K562 (cell line): ENCODE measurements at regions not wholly inside any gene's neighbourhood (a gene's known extent, or its start where the extent isn't known, plus 50 kb on each side); places are given as distances from the start of the nearest gene placed in this dataset.
"Not testable (repeated sequence)": the region's sequence is repeated elsewhere in the genome, so short reads cannot be mapped to it uniquely, and the experiment has no call there.

Experiments used
- ATAC-seq: fragments of 200-7000 bp; cut with Tn5 transposase; 3 replicates; pipeline ENCODE4 v1.9.1; 2020; ENCODE audit warnings: moderate library complexity
- BruUV-seq: library from RNA; stranded (reverse); fragments of 400-500 nt; replicated peaks from 2 replicates; lab custom pipeline; 2021; lab: Mats Ljungman, UMichigan
- CTCF ChIA-PET: fragments of 300-600 bp; formaldehyde crosslinking; extraction: SDS; loops from one replicate; lab custom pipeline; 2021; ENCODE audit warnings: low intra/inter-chr PET ratio; lab: Yijun Ruan, JAX
- POLR2A ChIA-PET: fragments of 300-600, 350-650 bp; sonication (Branson Sonifier 250); formaldehyde crosslinking; extraction: SDS; loops from one replicate; lab custom pipeline; 2021; ENCODE audit warnings: antibody characterized with exemption, inconsistent platforms; lab: Yijun Ruan, JAX
- DNase-seq, 4 experiments: peaks; one replicate each; pipeline versions ENCODE4 v3.0.0 to v3.0.0-alpha.2; 2011 to 2018; ENCODE audit warnings: low spot score in 3 of 4, mixed read lengths in 3 of 4; ENCODE audit errors: extremely low read depth in 1 of 4
- FAIRE-seq: peaks from 2 replicates; lab custom pipeline; 2011; peaks lifted over from hg19 to GRCh38; lab: Jason Lieb, UNC
- H2AFZ ChIP-seq: 2 replicates; pipeline ENCODE4 v1.6.0; 2011; ENCODE audit warnings: low read depth, low read length, control low read depth, inconsistent platforms
- H3K27ac ChIP-seq: fragments of 200-600 bp; 3 replicates; pipeline ENCODE4 v1.8.0; 2011; ENCODE audit warnings: low read depth, mild to moderate bottlenecking, control low read depth, inconsistent platforms, low read length, moderate library complexity, mixed read lengths; ENCODE audit errors: extremely low read depth
- H3K27me3 ChIP-seq, 2 experiments: fragments of 300-600 bp in 1 of 2; 2 replicates in 1 of 2; 3 replicates in 1 of 2; pipeline versions ENCODE4 v1.6.0 to v1.8.0; 2011; ENCODE audit warnings: inconsistent platforms in 2 of 2, low read length in 2 of 2, mild to moderate bottlenecking in 1 of 2, mixed read lengths in 1 of 2, moderate library complexity in 1 of 2; ENCODE audit not compliant: control insufficient read depth in 2 of 2, insufficient read depth in 2 of 2
- H3K36me3 ChIP-seq: fragments of 300-600 bp; 3 replicates; pipeline ENCODE4 v1.8.0; 2011; ENCODE audit warnings: mild to moderate bottlenecking, low read length, inconsistent platforms; ENCODE audit not compliant: control insufficient read depth, insufficient read depth
- H3K4me1 ChIP-seq, 2 experiments: fragments of 200-600 bp in 1 of 2; replicated peaks in 1 of 2; 2 replicates in 1 of 2; 3 replicates in 1 of 2; pipeline versions ENCODE4 v1.5.1 to v1.8.0; 2011; ENCODE audit warnings: inconsistent platforms in 2 of 2, low read length in 2 of 2, mild to moderate bottlenecking in 1 of 2, mixed read lengths in 1 of 2, moderate library complexity in 1 of 2; ENCODE audit not compliant: control insufficient read depth in 2 of 2, insufficient read depth in 2 of 2
- H3K4me2 ChIP-seq: 2 replicates; pipeline ENCODE4 v1.6.1; 2011; ENCODE audit warnings: low read length, control low read depth, inconsistent platforms, mixed read lengths; ENCODE audit not compliant: insufficient read depth
- H3K4me3 ChIP-seq: fragments of 200-600 bp; sonication (generic), shearing (Covaris generic); 2 replicates; pipeline ENCODE4 v1.5.1; 2016; ENCODE audit warnings: control low read depth, inconsistent platforms
- H3K79me2 ChIP-seq: fragments of 200-600 bp; 3 replicates; pipeline ENCODE4 v1.8.0; 2011; ENCODE audit warnings: low read length, inconsistent platforms; ENCODE audit not compliant: control insufficient read depth, insufficient read depth
- H3K9ac ChIP-seq, 2 experiments: 2 replicates each; pipeline versions ENCODE4 v1.6.0 to v1.6.1; 2011; ENCODE audit warnings: low read depth in 2 of 2, low read length in 2 of 2, control low read depth in 1 of 2, inconsistent platforms in 1 of 2, mild to moderate bottlenecking in 1 of 2, mixed read lengths in 1 of 2; ENCODE audit not compliant: insufficient read depth in 1 of 2
- H3K9me1 ChIP-seq: one replicate; pipeline ENCODE4 v1.6.0; 2011; ENCODE audit warnings: inconsistent platforms, mild to moderate bottlenecking, low read length, moderate library complexity; ENCODE audit not compliant: control insufficient read depth, insufficient read depth
- H3K9me3 ChIP-seq: replicated peaks from 2 replicates; pipeline ENCODE4 v1.5.1; 2011; ENCODE audit warnings: low read depth, low read length, inconsistent platforms; ENCODE audit not compliant: control insufficient read depth, insufficient read depth
- H4K20me1 ChIP-seq: replicated peaks from 2 replicates; pipeline ENCODE4 v1.6.1; 2011; ENCODE audit warnings: low read length, inconsistent platforms, mixed read lengths; ENCODE audit not compliant: control insufficient read depth, insufficient read depth
- ATF7 ChIP-seq: fragments of 450-650 bp; IDR thresholded peaks from 2 replicates; pipeline ENCODE4 v1.7.1; 2014; ENCODE audit warnings: mild to moderate bottlenecking, moderate library complexity
- ESRRA ChIP-seq: fragments of 450-650 bp; IDR thresholded peaks from 2 replicates; pipeline ENCODE4 v1.6.1; 2014; ENCODE audit warnings: low read depth, mild to moderate bottlenecking, moderate library complexity, borderline replicate concordance
- FOSL1 ChIP-seq: fragments of 200-800 bp; sonication (Bioruptor generic); conservative IDR thresholded peaks from 2 replicates; pipeline ENCODE4 v1.6.1; 2016; ENCODE audit warnings: missing genetic modification characterization, missing compliant biosample characterization
- KLF1 ChIP-seq: fragments of 450-650 bp; IDR thresholded peaks from 2 replicates; pipeline ENCODE4 v1.6.1; 2016; ENCODE audit warnings: missing genetic modification characterization, missing compliant biosample characterization
- L3MBTL2 ChIP-seq: fragments of 450-650 bp; IDR thresholded peaks from 2 replicates; pipeline ENCODE4 v1.6.1; 2016; ENCODE audit warnings: mild to moderate bottlenecking, moderate library complexity
- NCOR1 ChIP-seq: fragments of 450-650 bp; IDR thresholded peaks from 2 replicates; pipeline ENCODE4 v1.6.1; 2016; ENCODE audit warnings: mild to moderate bottlenecking, moderate library complexity
- NEUROD1 ChIP-seq: fragments of 150-350 bp; IDR thresholded peaks from 2 replicates; pipeline ENCODE4 v1.6.1; 2014; ENCODE audit warnings: borderline replicate concordance, low read length, low read depth; ENCODE audit not compliant: partially characterized antibody
- RBFOX2 ChIP-seq: fragments of 200-400 bp; formaldehyde crosslinking; IDR thresholded peaks from 2 replicates; pipeline ENCODE4 v1.6.1; 2017; ENCODE audit warnings: low read depth, mild to moderate bottlenecking, low read length, moderate library complexity
- RBM34 ChIP-seq: fragments of 200-400 bp; formaldehyde crosslinking; IDR thresholded peaks from 2 replicates; pipeline ENCODE4 v1.6.1; 2018; ENCODE audit warnings: low read length, borderline replicate concordance; ENCODE audit not compliant: insufficient read depth
- SMAD4 ChIP-seq: fragments of 250-450 bp; sonication (Bioruptor Pico); conservative IDR thresholded peaks from 2 replicates; pipeline ENCODE4 v1.8.0; 2021; ENCODE audit warnings: inconsistent platforms, mild to moderate bottlenecking, moderate library complexity
- STAG1 ChIP-seq: sonication (generic); formaldehyde crosslinking; IDR thresholded peaks from 2 replicates; pipeline ENCODE4 v1.5.0; 2020; ENCODE audit warnings: missing genetic modification reagents, borderline replicate concordance
- ZC3H8 ChIP-seq: fragments of 450-650 bp; IDR thresholded peaks from 2 replicates; pipeline ENCODE4 v1.6.1; 2017
- ZNF175 ChIP-seq: fragments of 200-800 bp; sonication (Bioruptor generic); IDR thresholded peaks from 2 replicates; pipeline ENCODE4 v1.6.1; 2016; ENCODE audit warnings: low read depth, mild to moderate bottlenecking, missing genetic modification characterization, missing compliant biosample characterization
- ZNF79 ChIP-seq: fragments of 250-450 bp; sonication (Bioruptor Pico); IDR thresholded peaks from 2 replicates; pipeline ENCODE4 v1.4.0; 2020; ENCODE audit warnings: low read depth, mild to moderate bottlenecking, moderate library complexity
- WGBS: fragments of 100-300 bp; shearing (Covaris generic); methylation state at CpG from one replicate; pipeline ENCODE4 v1.1.6; 2016; ENCODE audit warnings: low coverage, mixed read lengths; ENCODE audit not compliant: insufficient coverage; ENCODE audit errors: missing lambda C conversion rate; 5-methylcytosine and 5-hydroxymethylcytosine counted together
- in situ Hi-C: fragments of 300-500 bp; cut with MboI; formaldehyde crosslinking; loops from 4 replicates; pipeline ENCODE4 v1.15.0; 2018; ENCODE audit warnings: inconsistent platforms, mixed read lengths
- intact Hi-C: fragments of 100-400 bp; cut with micrococcal nuclease; formaldehyde crosslinking; loops from 2 replicates; pipeline ENCODE4 v1.14.2; 2022
- TF ChIP-seq, protein P1 (sequence below): fragments of 250-450 bp; sonication (Bioruptor Pico); IDR thresholded peaks from 2 replicates; pipeline ENCODE4 v1.6.1; 2021; ENCODE audit warnings: mild to moderate bottlenecking

DNA sequence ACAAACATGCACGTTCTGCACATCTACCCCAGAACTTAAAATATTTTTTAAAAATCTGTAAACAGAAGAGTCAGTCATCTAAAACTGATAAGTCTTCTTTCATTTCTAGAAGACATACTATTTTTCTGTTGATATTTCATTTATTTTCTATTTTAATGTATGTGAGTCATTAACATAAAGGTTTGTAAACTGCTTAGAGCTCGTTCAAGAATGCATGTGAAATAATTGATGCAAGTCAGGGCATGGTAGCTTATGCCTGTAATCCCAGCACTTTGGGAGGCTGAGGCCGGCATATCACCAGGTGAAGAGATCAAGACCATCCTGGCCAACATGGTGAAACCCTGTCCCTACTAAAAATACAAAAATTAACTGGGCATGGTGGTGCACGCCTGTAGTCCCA is 219.9 kb upstream of the HSFY2 start:
- Histone ChIP-seq H3K27me3 (no peaks in the 10 kb centered on the region), H4K20me1 (no peaks in the 10 kb centered on the region), H3K9me3 (no peaks in the 10 kb centered on the region), H3K27ac (no peak overlapping the region), H3K9me1 (no peaks in the 10 kb centered on the region), H3K4me2 (no peak overlapping the region), H3K4me1 (no peaks in the 10 kb centered on the region), H3K36me3 (no peaks in the 10 kb centered on the region), H3K9ac (no peak overlapping the region), H3K4me3 (no peak overlapping the region), H3K79me2 (no peaks in the 10 kb centered on the region), H2AFZ (no peak overlapping the region)
- ChIA-PET CTCF (no interaction called here), POLR2A (no interaction called here)
- WGBS, result no CpG with 5 or more reads among the region's 4 CpGs
- intact Hi-C loops, result no loop called here
- FAIRE-seq (no peak), DNase-seq (no peak), ATAC-seq (no peak)
- no TSS peak for BruUV-seq
- in situ Hi-C loops, result no loop called here
- TF ChIP-seq, protein P1, sequence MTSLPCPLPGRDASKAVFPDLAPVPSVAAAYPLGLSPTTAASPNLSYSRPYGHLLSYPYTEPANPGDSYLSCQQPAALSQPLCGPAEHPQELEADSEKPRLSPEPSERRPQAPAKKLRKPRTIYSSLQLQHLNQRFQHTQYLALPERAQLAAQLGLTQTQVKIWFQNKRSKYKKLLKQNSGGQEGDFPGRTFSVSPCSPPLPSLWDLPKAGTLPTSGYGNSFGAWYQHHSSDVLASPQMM, result no peak
- TF ChIP-seq ZC3H8 (no peak), KLF1 (tag) (no peak), SMAD4 (CRISPR knock-in tag) (no peak), ESRRA (no peak), ATF7 (no peak), NEUROD1 (no peak), RBM34 (no peak), NCOR1 (no peak), FOSL1 (tag) (no peak), ZNF175 (CRISPR knock-in tag) (no peak), ZNF79 (no peak), STAG1 (CRISPR knock-in tag) (no peak), L3MBTL2 (no peak), RBFOX2 (no peak)

DNA sequence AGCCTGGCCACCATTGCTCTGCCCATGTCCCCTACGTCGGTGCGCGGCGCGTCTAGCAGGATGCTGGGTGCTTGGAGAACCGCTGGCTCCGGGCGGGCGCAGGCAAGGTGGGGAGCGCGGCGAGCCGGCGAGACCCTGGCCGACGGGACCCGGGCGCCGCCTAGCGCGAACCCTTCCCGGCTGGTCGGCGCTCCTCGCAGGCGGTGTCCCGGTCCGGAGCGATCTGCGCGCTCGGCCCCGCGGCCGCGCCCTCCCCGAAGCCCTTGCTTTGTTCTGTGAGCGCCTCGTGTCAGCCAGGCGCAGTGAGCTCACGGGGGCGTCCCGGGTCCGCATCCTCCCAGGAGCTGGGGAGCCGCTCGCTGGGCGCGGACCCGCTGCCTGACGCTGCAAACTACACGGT is 219.1 kb upstream of the HSFY2 start:
- H3K9me1 ChIP-seq, H3K9ac ChIP-seq, H3K9me3 ChIP-seq, H3K27ac ChIP-seq, H3K27me3 ChIP-seq, H3K36me3 ChIP-seq, H3K4me3 ChIP-seq, FAIRE-seq, H4K20me1 ChIP-seq, intact Hi-C loops, H3K79me2 ChIP-seq, DNase-seq, H3K4me2 ChIP-seq, CTCF ChIA-PET, H3K4me1 ChIP-seq, POLR2A ChIA-PET, BruUV-seq, in situ Hi-C loops, H2AFZ ChIP-seq: not testable (repeated sequence)
- no CpG with 5 or more reads among the region's 52 CpGs for WGBS
- ATAC-seq, result peak; percentile 75
